NCI-H1436 (cell line): ENCODE measurements at regions not wholly inside any gene's neighbourhood (a gene's known extent, or its start where the extent isn't known, plus 50 kb on each side); places are given as distances from the start of the nearest gene placed in this dataset.
A peak's percentile ranks its signal among the peaks of the same experiment; 100 is the strongest.
"Not testable (repeated sequence)": the region's sequence is repeated elsewhere in the genome, so short reads cannot be mapped to it uniquely, and the experiment has no call there.

Source experiments
- DNase-seq: peaks from one replicate; lab custom pipeline; 2025; lab: John Stamatoyannopoulos, UW

GRCh38 chr1:72524021-72524420, 241.7 kb upstream of the NEGR1 start:
- no peak for DNase-seq

DNA sequence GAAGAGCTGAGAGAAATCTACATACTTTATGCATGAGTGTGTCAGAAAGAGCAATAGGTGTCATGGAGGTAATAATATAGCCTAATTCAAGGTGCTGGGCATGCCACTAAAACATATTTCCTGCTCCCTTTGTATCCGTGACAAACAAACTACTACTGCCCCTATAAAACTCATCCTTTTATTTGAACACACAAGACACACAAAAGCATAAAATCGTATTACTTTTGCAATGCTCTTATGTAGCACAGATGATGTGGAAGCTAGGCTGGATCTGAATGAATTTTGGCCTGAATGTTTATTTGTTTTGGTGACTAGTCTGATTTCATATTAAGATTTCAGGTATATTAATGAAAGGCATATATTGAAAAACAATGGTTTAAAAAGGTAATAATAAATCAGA, 239.3 kb upstream of the NEGR1 start:
- DNase-seq, result no peak

- no peak for DNase-seq
Observed at GRCh38 chr1:72516826-72517225, 234.5 kb upstream of the NEGR1 start.

DNA sequence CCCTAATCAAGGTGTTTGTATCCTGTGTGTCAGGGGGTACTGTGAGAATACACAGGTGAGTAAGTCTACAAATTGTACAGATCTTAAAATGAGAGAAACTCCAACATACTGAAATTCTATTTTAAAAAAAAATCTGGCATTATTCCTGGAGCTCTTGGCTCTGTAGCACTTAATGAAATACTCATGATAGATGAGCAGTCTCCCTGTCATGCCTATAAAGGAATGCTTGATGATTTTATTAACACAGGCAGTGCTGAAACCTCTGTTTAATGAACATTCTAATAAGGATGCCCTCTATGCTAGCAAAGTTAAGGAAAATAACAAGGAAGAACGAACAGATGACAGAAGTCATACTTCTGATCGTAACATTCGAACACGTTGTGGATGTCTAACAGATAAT, 233.9 kb upstream of the NEGR1 start:
- no peak for DNase-seq

- no peak for DNase-seq
Observed at GRCh38 chr1:72498371-72498770, 216.0 kb upstream of the NEGR1 start.

DNA sequence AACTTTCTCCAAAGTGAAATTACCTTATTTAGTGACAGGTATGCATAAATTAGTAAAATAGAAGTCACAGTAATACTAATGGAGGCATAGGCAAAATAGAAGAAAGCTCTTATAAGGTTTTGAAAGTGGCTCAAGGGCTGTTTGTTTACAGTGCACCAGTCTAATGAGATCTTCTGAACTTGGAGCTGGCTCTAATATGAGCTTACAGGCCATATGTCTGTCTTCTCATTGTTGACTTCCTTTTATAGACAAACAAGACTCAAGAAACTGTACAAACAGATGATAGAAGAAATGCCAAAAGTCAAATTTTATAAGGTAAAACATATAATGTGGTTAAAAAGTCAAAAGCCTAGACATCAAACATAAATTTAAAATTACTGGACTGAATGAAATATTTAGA, 207.5 kb upstream of the NEGR1 start:
- no peak for DNase-seq

- no peak for DNase-seq
Observed at GRCh38 chr1:72485801-72486200, 203.5 kb upstream of the NEGR1 start.

GRCh38 chr1:72483846-72484357, 201.6 kb upstream of the NEGR1 start:
- DNase-seq, result no peak

GRCh38 chr1:72482736-72483413, 200.5 kb upstream of the NEGR1 start:
- DNase-seq, result no peak

DNA sequence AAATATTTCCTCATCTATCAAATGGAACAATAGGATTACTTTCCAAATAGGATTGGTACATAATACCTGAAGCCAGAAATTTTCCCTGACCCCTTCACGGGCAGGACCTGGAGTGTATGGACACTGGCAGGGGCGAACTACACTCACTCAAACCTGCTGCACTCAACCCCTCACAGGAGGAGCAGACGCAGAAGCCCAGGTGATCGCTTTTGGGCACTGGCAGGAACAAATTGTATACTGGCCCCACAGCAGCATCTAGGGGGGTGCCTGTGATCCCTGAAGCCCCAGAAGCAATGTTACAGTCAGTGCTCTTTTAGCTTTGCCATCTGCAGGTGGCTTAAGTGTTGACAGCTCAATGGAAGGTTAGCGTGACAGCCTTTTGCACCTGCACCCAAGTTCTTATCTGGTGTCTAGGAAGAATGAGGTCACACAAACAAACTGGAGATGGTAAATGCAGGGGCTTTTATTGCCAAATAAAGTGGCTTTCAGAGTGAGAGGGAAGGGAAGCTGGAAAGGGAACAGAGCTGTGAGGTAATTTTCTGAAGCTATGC, 199.2 kb upstream of the NEGR1 start:
- peak; percentile 15 for DNase-seq

GRCh38 chr1:72466376-72466775, 184.0 kb upstream of the NEGR1 start:
- no peak for DNase-seq

GRCh38 chr1:72462186-72462905, 180.0 kb upstream of the NEGR1 start:
- DNase-seq, result no peak

DNA sequence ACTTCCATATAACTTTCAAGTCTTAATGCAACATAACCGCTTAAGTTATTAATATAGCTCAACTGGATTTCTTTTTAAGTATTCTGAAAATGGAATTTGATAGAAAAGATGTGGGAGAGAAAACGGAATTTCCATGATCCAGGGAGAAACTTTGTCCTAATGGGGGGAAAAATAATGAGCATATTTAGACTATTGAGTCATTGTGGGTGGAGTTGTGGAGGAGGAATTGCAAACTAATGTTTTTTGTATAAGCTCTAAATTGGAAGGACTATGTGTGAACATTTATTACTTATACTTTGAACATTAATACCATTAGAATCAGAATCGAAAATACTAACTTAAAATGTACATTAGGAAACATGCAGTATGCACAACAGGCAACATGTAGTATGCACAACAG, 159.9 kb upstream of the NEGR1 start:
- no peak for DNase-seq

- DNase-seq, result no peak
Observed at GRCh38 chr1:72439036-72439435, 156.7 kb upstream of the NEGR1 start.

- DNase-seq, result no peak
Observed at GRCh38 chr1:72438270-72438669, 155.9 kb upstream of the NEGR1 start.

DNA sequence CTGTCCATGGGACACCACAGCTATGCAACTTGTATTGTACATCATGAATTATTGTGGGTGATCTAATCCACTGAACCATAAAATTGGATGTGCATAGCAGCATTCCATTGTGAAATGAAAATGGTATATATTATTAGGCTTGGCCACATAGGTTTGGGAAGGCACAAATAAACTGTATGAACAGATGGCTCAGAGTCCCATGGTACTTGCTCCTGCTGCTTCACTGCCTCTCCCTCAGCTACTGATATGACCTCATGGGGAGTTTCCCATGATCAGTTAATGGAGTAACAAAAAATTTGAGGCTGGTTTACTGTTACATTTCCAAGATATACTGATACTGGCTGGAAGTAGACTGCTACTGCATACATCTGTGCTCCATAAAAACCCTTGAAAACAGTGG, 152.7 kb upstream of the NEGR1 start:
- DNase-seq, result no peak

- no peak for DNase-seq
Observed at GRCh38 chr1:72434070-72434469, 151.7 kb upstream of the NEGR1 start.

GRCh38 chr1:72433591-72433990, 151.3 kb upstream of the NEGR1 start:
- DNase-seq, result no peak

DNA sequence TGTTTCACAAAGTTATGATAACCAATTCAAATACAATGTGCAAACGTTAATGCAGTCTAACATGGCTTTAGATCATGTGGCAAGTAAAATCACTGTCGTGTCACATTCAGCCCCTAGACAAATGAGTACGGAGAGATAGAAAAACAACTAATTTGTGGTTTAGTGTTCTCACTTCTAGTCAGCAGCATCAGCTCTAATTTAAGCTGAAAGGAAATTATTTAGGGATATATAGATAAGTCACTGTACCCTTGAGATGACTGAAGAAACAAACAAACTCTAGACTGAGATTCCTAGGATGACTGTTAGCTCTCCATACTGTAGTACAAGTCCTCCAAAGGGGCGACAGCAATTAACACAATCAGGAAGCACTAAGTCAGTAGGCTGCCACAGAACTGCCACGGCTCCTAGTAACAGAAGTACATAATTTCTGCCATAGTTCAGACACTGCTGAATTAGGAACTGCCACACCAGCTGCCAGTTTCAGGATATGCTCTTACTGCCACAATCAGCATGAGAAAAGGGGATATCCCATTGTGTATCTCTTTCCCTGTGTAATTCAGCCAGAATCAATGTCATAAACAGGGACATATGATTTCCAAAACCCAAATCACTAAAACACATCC, 150.4 kb upstream of the NEGR1 start:
- no peak for DNase-seq

- no peak for DNase-seq
Observed at GRCh38 chr1:72431810-72432209, 149.5 kb upstream of the NEGR1 start.

GRCh38 chr1:72428276-72428675, 145.9 kb upstream of the NEGR1 start:
- DNase-seq, result not testable (repeated sequence)

DNA sequence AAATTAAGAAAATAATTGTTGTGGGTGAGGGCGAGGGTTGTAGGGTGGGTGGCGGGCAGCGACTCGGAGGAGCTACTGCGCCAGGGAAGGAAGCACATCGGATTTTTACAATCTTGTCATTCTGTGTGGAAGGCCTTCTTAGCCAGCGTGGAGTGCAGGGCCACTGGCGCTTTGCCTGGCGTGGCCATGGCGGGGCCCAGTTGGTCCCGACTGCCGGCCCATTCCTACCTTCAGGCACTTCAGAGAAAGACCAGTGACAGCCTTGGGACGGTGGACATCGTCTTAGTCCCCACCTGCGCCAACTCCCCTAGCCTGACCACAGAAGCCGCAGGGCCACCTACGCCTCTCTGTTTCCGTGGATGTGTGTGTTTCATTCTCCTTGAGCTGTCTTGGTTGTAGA, 136.9 kb upstream of the NEGR1 start:
- DNase-seq, result no peak

DNA sequence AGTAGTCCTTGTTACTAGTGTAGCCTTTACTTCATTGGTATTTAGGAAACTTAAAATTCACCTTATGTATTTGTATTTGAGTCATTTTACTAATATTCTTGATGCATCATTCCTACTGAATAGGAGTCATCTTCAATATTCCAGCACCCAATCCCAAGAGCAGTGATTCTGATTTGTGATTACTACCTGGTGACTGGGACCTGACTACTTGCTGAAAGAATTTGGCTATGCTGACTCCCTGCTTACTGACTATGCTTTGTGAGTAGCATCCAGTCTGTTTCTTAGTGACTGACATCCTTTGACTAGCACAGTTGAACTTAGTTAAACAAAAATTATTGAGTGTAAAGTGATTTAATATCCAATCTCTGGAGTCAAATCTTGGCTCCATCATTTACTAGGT, 129.9 kb upstream of the NEGR1 start:
- no peak for DNase-seq
